ENCODE measurements at regions not wholly inside any gene's neighbourhood (a gene's known extent, or its start where the extent isn't known, plus 50 kb on each side); places are given as distances from the start of the nearest gene placed in this dataset.
A peak's percentile ranks its signal among the peaks of the same experiment; 100 is the strongest.

DNA sequence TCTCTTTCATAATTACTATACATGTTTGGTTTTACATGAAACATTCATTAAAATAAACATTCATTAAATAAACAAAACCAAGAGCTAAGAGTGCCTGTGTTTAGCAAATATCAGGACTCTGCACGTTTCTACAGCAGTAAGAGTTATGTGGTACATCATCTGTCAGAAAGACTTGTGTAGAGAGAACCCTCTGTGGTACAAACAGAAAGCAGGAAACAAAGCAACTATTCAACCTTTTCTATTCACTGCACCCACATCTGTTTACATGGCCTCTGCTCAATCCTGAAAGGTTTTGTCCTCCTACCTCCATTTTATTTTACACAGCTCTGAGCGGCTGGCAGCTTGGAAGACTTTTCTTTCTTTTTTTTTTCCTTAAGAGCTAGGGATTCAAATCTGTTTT lies 90.7 kb upstream of the PCDH18 start:
- Mint-ChIP-seq H3K9me3 (ENCODE audit: unreplicated experiment) (no peaks in the 10 kb centered on the region), H3K36me3 (ENCODE audit: unreplicated experiment) (no peaks in the 10 kb centered on the region), H3K4me1 (ENCODE audit: unreplicated experiment) (peaks cover 12% of the 10 kb centered on the region), H3K27ac (ENCODE audit: unreplicated experiment) (no peak overlapping the region), H3K4me3 (ENCODE audit: unreplicated experiment) (no peak overlapping the region), H3K27me3 (ENCODE audit: unreplicated experiment) (no peaks in the 10 kb centered on the region)
- DNase-seq (ENCODE audit: extremely low spot score, unreplicated experiment): no peak
- TF ChIP-seq, protein P1, sequence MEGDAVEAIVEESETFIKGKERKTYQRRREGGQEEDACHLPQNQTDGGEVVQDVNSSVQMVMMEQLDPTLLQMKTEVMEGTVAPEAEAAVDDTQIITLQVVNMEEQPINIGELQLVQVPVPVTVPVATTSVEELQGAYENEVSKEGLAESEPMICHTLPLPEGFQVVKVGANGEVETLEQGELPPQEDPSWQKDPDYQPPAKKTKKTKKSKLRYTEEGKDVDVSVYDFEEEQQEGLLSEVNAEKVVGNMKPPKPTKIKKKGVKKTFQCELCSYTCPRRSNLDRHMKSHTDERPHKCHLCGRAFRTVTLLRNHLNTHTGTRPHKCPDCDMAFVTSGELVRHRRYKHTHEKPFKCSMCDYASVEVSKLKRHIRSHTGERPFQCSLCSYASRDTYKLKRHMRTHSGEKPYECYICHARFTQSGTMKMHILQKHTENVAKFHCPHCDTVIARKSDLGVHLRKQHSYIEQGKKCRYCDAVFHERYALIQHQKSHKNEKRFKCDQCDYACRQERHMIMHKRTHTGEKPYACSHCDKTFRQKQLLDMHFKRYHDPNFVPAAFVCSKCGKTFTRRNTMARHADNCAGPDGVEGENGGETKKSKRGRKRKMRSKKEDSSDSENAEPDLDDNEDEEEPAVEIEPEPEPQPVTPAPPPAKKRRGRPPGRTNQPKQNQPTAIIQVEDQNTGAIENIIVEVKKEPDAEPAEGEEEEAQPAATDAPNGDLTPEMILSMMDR (IDR thresholded peaks at IDR 0.05): no peak

DNA sequence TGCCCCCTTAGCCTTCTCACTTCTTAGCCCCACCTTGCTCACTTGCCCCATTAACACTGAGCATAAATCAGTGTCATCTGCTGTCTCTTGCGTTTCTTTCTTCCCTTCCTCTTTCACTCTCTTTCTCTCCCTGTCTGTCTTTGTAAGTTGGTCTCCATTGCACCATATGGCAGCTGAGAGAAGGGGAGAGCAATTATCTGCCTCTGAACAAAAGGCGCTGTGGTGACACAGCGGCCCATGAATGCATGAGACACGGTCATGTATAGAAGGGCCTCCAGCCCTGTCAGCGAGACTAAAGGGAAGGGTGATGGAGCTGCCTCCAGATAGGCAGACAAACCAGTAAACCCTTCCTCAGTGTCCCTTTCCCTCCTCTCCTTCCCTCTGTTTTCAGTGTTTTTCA lies 88.8 kb upstream of the PCDH18 start:
- TF ChIP-seq, protein P1 (IDR thresholded peaks at IDR 0.05): no peak
- no peak for DNase-seq (ENCODE audit: extremely low spot score, unreplicated experiment)
- Mint-ChIP-seq H3K9me3 (ENCODE audit: unreplicated experiment) (no peaks in the 10 kb centered on the region), H3K27ac (ENCODE audit: unreplicated experiment) (no peak overlapping the region), H3K4me3 (ENCODE audit: unreplicated experiment) (no peak overlapping the region), H3K27me3 (ENCODE audit: unreplicated experiment) (no peaks in the 10 kb centered on the region), H3K4me1 (ENCODE audit: unreplicated experiment) (peaks cover 8% of the 10 kb centered on the region), H3K36me3 (ENCODE audit: unreplicated experiment) (no peaks in the 10 kb centered on the region)

DNA sequence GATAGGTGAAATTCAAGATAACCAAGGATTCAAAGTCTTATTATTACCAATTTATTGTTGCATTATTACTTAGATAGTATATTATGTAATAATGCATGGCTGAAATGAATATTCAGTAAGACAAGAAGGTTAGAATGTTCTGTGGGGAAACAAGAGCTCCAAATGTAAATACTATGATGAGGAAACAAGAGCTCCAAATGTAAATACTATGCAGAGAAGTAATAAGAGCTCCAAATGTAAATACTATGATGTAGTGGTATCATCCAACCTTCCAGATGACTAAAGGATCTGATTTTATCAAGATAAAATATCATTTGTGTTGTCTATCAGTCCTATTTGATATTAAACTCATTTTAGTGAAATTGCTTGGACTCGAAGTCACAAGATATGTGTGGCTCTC lies 82.2 kb upstream of the PCDH18 start:
- no peaks in the 10 kb centered on the region for H3K36me3 Mint-ChIP-seq (ENCODE audit: unreplicated experiment)
- no peak for DNase-seq (ENCODE audit: extremely low spot score, unreplicated experiment)
- H3K9me3 Mint-ChIP-seq (ENCODE audit: unreplicated experiment): no peaks in the 10 kb centered on the region
- H3K4me3 Mint-ChIP-seq (ENCODE audit: unreplicated experiment): no peak overlapping the region
- H3K27ac Mint-ChIP-seq (ENCODE audit: unreplicated experiment): no peak overlapping the region
- no peaks in the 10 kb centered on the region for H3K27me3 Mint-ChIP-seq (ENCODE audit: unreplicated experiment)
- TF ChIP-seq, protein P1 (IDR thresholded peaks at IDR 0.05): no peak
- peaks cover 27% of the 10 kb centered on the region for H3K4me1 Mint-ChIP-seq (ENCODE audit: unreplicated experiment)

DNA sequence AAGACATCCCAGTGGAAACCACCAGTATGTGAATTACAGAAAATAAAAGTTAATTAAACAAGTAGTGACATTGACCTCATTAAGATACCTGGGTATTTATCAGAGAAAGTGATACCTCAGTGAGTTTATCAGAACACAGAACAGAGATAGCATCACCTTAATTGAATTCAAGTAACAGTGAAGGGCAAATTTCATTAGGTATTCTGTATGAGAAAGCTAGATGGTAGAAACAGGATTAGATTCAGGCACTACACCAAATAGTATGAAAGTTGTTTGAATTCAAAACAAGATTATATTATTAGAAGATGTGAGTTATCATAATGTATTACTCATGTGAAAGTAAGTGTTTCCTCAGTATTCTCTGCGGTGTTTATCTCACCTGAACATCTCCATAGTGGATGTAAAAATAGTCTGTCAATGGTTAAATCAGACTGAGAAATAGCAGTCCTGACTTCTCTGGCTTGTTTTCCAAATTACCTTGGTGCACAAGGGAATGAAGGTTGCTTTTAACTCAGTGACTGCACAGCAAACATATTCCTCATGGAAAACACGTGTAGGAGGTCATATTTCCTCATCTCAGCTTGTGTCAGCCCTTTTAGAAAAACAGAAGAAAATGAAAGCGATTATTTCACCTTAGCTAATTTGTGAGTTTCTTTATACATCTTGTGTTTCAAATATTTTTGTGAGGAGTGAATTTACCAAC lies 79.9 kb upstream of the PCDH18 start:
- H3K4me3 Mint-ChIP-seq (ENCODE audit: unreplicated experiment): no peak overlapping the region
- no peak for DNase-seq (ENCODE audit: extremely low spot score, unreplicated experiment)
- H3K27ac Mint-ChIP-seq (ENCODE audit: unreplicated experiment): peak overlapping the region; percentile 50
- TF ChIP-seq, protein P1 (IDR thresholded peaks at IDR 0.05): no peak
- no peaks in the 10 kb centered on the region for H3K36me3 Mint-ChIP-seq (ENCODE audit: unreplicated experiment)
- no peaks in the 10 kb centered on the region for H3K9me3 Mint-ChIP-seq (ENCODE audit: unreplicated experiment)
- H3K4me1 Mint-ChIP-seq (ENCODE audit: unreplicated experiment): peaks cover 36% of the 10 kb centered on the region
- no peaks in the 10 kb centered on the region for H3K27me3 Mint-ChIP-seq (ENCODE audit: unreplicated experiment)

DNA sequence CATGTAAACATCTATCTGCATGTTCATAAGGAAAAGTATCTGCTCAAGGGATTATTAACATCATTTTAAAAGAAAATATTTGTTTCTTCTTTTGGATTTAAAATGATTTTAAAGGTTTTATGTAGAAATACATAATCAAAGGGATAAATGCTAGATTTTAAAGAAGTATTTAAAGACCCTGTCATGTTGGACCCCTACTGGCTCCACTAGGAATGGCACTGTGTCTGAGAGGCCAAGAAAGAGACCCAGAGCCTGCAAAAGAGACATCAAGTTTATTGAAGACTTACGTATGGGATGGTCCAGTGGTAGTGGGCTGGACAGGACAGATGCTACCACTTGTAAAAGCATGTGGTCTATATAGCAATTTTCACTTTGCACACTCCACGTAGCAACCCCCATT lies 78.7 kb upstream of the PCDH18 start:
- no peak for DNase-seq (ENCODE audit: extremely low spot score, unreplicated experiment)
- peaks cover 36% of the 10 kb centered on the region for H3K4me1 Mint-ChIP-seq (ENCODE audit: unreplicated experiment)
- no peaks in the 10 kb centered on the region for H3K36me3 Mint-ChIP-seq (ENCODE audit: unreplicated experiment)
- no peak overlapping the region for H3K27ac Mint-ChIP-seq (ENCODE audit: unreplicated experiment)
- H3K9me3 Mint-ChIP-seq (ENCODE audit: unreplicated experiment): no peaks in the 10 kb centered on the region
- H3K4me3 Mint-ChIP-seq (ENCODE audit: unreplicated experiment): no peak overlapping the region
- TF ChIP-seq, protein P1 (IDR thresholded peaks at IDR 0.05): peak; percentile 48
- no peaks in the 10 kb centered on the region for H3K27me3 Mint-ChIP-seq (ENCODE audit: unreplicated experiment)
